GM12872 (cell line): ENCODE measurements at regions not wholly inside any gene's neighbourhood (a gene's known extent, or its start where the extent isn't known, plus 50 kb on each side); places are given as distances from the start of the nearest gene placed in this dataset.

Experiments used
- CTCF ChIP-seq: IDR thresholded peaks from 3 replicates; pipeline ENCODE4 v1.5.1; 2011; ENCODE audit warnings: low read depth, mild to moderate bottlenecking, low read length, moderate library complexity; ENCODE audit not compliant: insufficient read depth

GRCh38 chr6:167230288-167230687 is 60.8 kb upstream of the UNC93A start:
- no peak for TF ChIP-seq CTCF

GRCh38 chr6:167232356-167232755 is 58.8 kb upstream of the UNC93A start:
- TF ChIP-seq CTCF: no peak

- TF ChIP-seq CTCF: no peak
These were observed 57.6 kb upstream of the UNC93A start for GRCh38 chr6:167233490-167233889.

- no peak for TF ChIP-seq CTCF
These were observed 56.1 kb upstream of the UNC93A start for GRCh38 chr6:167235005-167235404.

- no peak for TF ChIP-seq CTCF
These were observed 55.5 kb upstream of the UNC93A start for GRCh38 chr6:167235421-167236238.

- TF ChIP-seq CTCF: no peak
These were observed 54.9 kb upstream of the UNC93A start for GRCh38 chr6:167236239-167236571.

- TF ChIP-seq CTCF: no peak
These were observed 53.5 kb upstream of the UNC93A start for GRCh38 chr6:167237438-167238145.
